H1 (cell line): ENCODE measurements at regions not wholly inside any gene's neighbourhood (a gene's known extent, or its start where the extent isn't known, plus 50 kb on each side); places are given as distances from the start of the nearest gene placed in this dataset.

Experiments
- CTCF ChIA-PET: fragments of 300-600 bp; sonication (Branson Sonifier 250); formaldehyde crosslinking; loops from one replicate; lab custom pipeline; 2021; ENCODE audit not compliant: partially characterized antibody; lab: Charles Lee
- POLR2A ChIA-PET: fragments of 300-600 bp; sonication (Branson Sonifier 250); formaldehyde crosslinking; loops from one replicate; lab custom pipeline; 2021; ENCODE audit warnings: inconsistent platforms; ENCODE audit not compliant: partially characterized antibody; lab: Charles Lee
- DNase-seq, 2 experiments: peaks; one replicate each; pipeline versions ENCODE4 v3.0.0 to v3.0.0-alpha.2; 2010 to 2022; ENCODE audit warnings: low spot score in 2 of 2, low read depth in 1 of 2, mixed read lengths in 1 of 2
- FAIRE-seq: peaks from 2 replicates; lab custom pipeline; 2011; peaks lifted over from hg19 to GRCh38; lab: Jason Lieb, UNC
- H2AFZ ChIP-seq: 2 replicates; pipeline ENCODE4 v1.8.1; 2012; ENCODE audit warnings: low read length, inconsistent platforms
- H2AK5ac ChIP-seq: 2 replicates; pipeline ENCODE4 v1.6.1; 2013; ENCODE audit warnings: low read depth, low read length
- H2BK120ac ChIP-seq: replicated peaks from 2 replicates; pipeline ENCODE3; 2013; ENCODE audit warnings: low read depth, low read length, inconsistent platforms
- H2BK12ac ChIP-seq: 2 replicates; pipeline ENCODE4 v1.6.1; 2013; ENCODE audit warnings: low read depth, low read length
- H2BK15ac ChIP-seq: 2 replicates; pipeline ENCODE4 v1.6.1; 2013; ENCODE audit warnings: low read length
- H2BK20ac ChIP-seq: 2 replicates; pipeline ENCODE4 v1.6.1; 2013; ENCODE audit warnings: low read length
- H2BK5ac ChIP-seq: 2 replicates; pipeline ENCODE4 v1.6.1; 2013; ENCODE audit warnings: low read depth, low read length
- H3K14ac ChIP-seq: 2 replicates; pipeline ENCODE4 v1.6.1; 2013; ENCODE audit warnings: inconsistent platforms; ENCODE audit not compliant: insufficient read length
- H3K18ac ChIP-seq: 2 replicates; pipeline ENCODE4 v1.6.1; 2013; ENCODE audit warnings: low read length; ENCODE audit errors: extremely low read depth
- H3K23ac ChIP-seq: 2 replicates; pipeline ENCODE4 v1.6.1; 2013; ENCODE audit warnings: inconsistent platforms; ENCODE audit not compliant: insufficient read length
- H3K23me2 ChIP-seq: 2 replicates; pipeline ENCODE4 v1.6.1; 2013; ENCODE audit warnings: low read depth, low read length
- H3K27ac ChIP-seq: 2 replicates; pipeline ENCODE4 v1.6.1; 2011; ENCODE audit warnings: low read depth, low read length, inconsistent platforms
- H3K27me3 ChIP-seq, 4 experiments: replicated peaks in 1 of 4; 1 replicate in 1 of 4; 2 replicates in 3 of 4; pipeline versions ENCODE4 v1.6.1 to v1.8.1; 2011 to 2013; ENCODE audit warnings: low read length in 3 of 4, mild to moderate bottlenecking in 3 of 4, inconsistent platforms in 2 of 4, mixed read lengths in 2 of 4, moderate library complexity in 1 of 4; ENCODE audit not compliant: control insufficient read depth in 3 of 4, insufficient read depth in 3 of 4; ENCODE audit errors: extremely low read depth in 1 of 4
- H3K36me3 ChIP-seq, 4 experiments: 2 replicates each; pipeline versions ENCODE4 v1.6.1 to v1.8.1; 2011 to 2013; ENCODE audit warnings: mild to moderate bottlenecking in 4 of 4, low read length in 3 of 4, moderate library complexity in 2 of 4, control low read depth in 1 of 4, inconsistent platforms in 1 of 4; ENCODE audit not compliant: insufficient read depth in 4 of 4, control insufficient read depth in 2 of 4
- H3K4ac ChIP-seq: replicated peaks from 2 replicates; pipeline ENCODE3; 2013; ENCODE audit warnings: low read length, low read depth, mixed read lengths, inconsistent platforms; ENCODE audit not compliant: insufficient read length
- H3K4me1 ChIP-seq, 4 experiments: replicated peaks in 1 of 4; 1 replicate in 1 of 4; 2 replicates in 3 of 4; pipeline versions ENCODE4 v1.6.1 to v1.8.1; 2011 to 2013; ENCODE audit warnings: low read length in 3 of 4, inconsistent platforms in 2 of 4, mixed read lengths in 1 of 4; ENCODE audit not compliant: insufficient read depth in 4 of 4, control insufficient read depth in 3 of 4
- H3K4me2 ChIP-seq, 2 experiments: 2 replicates each; pipeline versions ENCODE4 v1.6.1 to v1.8.1; 2011 to 2013; ENCODE audit warnings: low read depth in 2 of 2, low read length in 2 of 2, control low read depth in 1 of 2, inconsistent platforms in 1 of 2, mild to moderate bottlenecking in 1 of 2; ENCODE audit not compliant: insufficient read depth in 1 of 2
- H3K4me3 ChIP-seq, 4 experiments: fragments of 200-600, 300-600 bp in 1 of 4; sonication (generic), shearing (Covaris generic), sonication (Bioruptor Twin) in 1 of 4; 2 replicates each; pipeline versions ENCODE4 v1.5.1 to v1.8.1; 2011 to 2016; ENCODE audit warnings: low read length in 4 of 4, low read depth in 3 of 4, control low read depth in 2 of 4, inconsistent platforms in 2 of 4, mild to moderate bottlenecking in 2 of 4, mixed read lengths in 1 of 4, moderate library complexity in 1 of 4; ENCODE audit not compliant: insufficient read depth in 2 of 4; ENCODE audit errors: extremely low read depth in 1 of 4
- H3K56ac ChIP-seq: replicated peaks from 2 replicates; pipeline ENCODE3; 2013; ENCODE audit warnings: low read depth, mild to moderate bottlenecking, mixed read lengths, low read length, inconsistent platforms; ENCODE audit not compliant: insufficient read length
- H3K79me1 ChIP-seq: 2 replicates; pipeline ENCODE4 v1.6.1; 2013; ENCODE audit warnings: low read depth, low read length, control low read depth
- H3K79me2 ChIP-seq, 2 experiments: 2 replicates each; pipeline versions ENCODE4 v1.6.1 to v1.8.1; 2012 to 2013; ENCODE audit warnings: low read length in 2 of 2, mild to moderate bottlenecking in 2 of 2, inconsistent platforms in 1 of 2; ENCODE audit not compliant: insufficient read depth in 2 of 2, control insufficient read depth in 1 of 2
- H3K9ac ChIP-seq, 4 experiments: replicated peaks in 1 of 4; 1 replicate in 1 of 4; 2 replicates in 3 of 4; pipeline versions ENCODE4 v1.6.1 to v1.8.1; 2011 to 2013; ENCODE audit warnings: low read depth in 3 of 4, low read length in 3 of 4, control low read depth in 2 of 4, mild to moderate bottlenecking in 2 of 4, moderate library complexity in 2 of 4, inconsistent platforms in 1 of 4; ENCODE audit errors: extremely low read depth in 1 of 4
- H3K9me3 ChIP-seq, 2 experiments: 2 replicates each; pipeline versions ENCODE4 v1.6.1 to v1.8.1; 2012 to 2013; ENCODE audit warnings: mild to moderate bottlenecking in 2 of 2, moderate library complexity in 2 of 2, control low read depth in 1 of 2, inconsistent platforms in 1 of 2, low read depth in 1 of 2, low read length in 1 of 2, mixed read lengths in 1 of 2; ENCODE audit not compliant: insufficient read depth in 2 of 2
- H4K20me1 ChIP-seq, 2 experiments: replicated peaks in 1 of 2; 2 replicates each; pipeline versions ENCODE3 to v1.8.1; 2011 to 2013; ENCODE audit warnings: inconsistent platforms in 2 of 2, low read length in 2 of 2, mild to moderate bottlenecking in 1 of 2; ENCODE audit not compliant: insufficient read depth in 2 of 2, control insufficient read depth in 1 of 2
- H4K5ac ChIP-seq: 2 replicates; pipeline ENCODE4 v1.6.1; 2013; ENCODE audit warnings: low read length, low read depth, mixed read lengths, inconsistent platforms; ENCODE audit not compliant: insufficient read length
- H4K8ac ChIP-seq: 2 replicates; pipeline ENCODE4 v1.8.0; 2013; ENCODE audit warnings: mild to moderate bottlenecking, moderate library complexity, low read length, inconsistent platforms; ENCODE audit not compliant: insufficient read depth; ENCODE audit errors: extremely low read depth
- H4K91ac ChIP-seq: replicated peaks from 2 replicates; pipeline ENCODE3; 2013; ENCODE audit warnings: low read length, mixed read lengths, inconsistent platforms; ENCODE audit not compliant: insufficient read length
- CHD1 ChIP-seq: IDR thresholded peaks from 2 replicates; pipeline ENCODE4 v1.6.1; 2012; ENCODE audit warnings: low read depth, low read length, improper control_type of control experiment
- CTCF ChIP-seq, 3 experiments: IDR thresholded peaks; 1 replicate in 2 of 3; 2 replicates in 1 of 3; pipeline versions ENCODE4 v1.5.1 to v1.6.1; 2011; ENCODE audit warnings: low read length in 3 of 3, mild to moderate bottlenecking in 3 of 3, inconsistent platforms in 2 of 3, low read depth in 1 of 3, moderate library complexity in 1 of 3; ENCODE audit not compliant: insufficient read depth in 1 of 3; ENCODE audit errors: control extremely low read depth in 1 of 3
- GABPA ChIP-seq: IDR thresholded peaks from 2 replicates; pipeline ENCODE4 v1.6.1; 2011; ENCODE audit warnings: mild to moderate bottlenecking, low read length, moderate library complexity, borderline replicate concordance; ENCODE audit not compliant: insufficient read depth
- JUND ChIP-seq: IDR thresholded peaks from 2 replicates; pipeline ENCODE4 v1.6.1; 2011; ENCODE audit warnings: mild to moderate bottlenecking, improper control_type of control experiment, low read length
- KDM1A ChIP-seq: fragments of 200-600, 300-600 bp; sonication (generic); IDR thresholded peaks from 2 replicates; pipeline ENCODE4 v1.7.1; 2016; ENCODE audit warnings: mild to moderate bottlenecking, low read length, borderline replicate concordance
- KDM5A ChIP-seq: fragments of 200-600 bp; IDR thresholded peaks from 2 replicates; pipeline ENCODE4 v1.7.1; 2012; ENCODE audit warnings: mild to moderate bottlenecking, low read length, inconsistent platforms, mixed read lengths
- RXRA ChIP-seq: IDR thresholded peaks from 2 replicates; pipeline ENCODE4 v1.6.1; 2011; ENCODE audit warnings: low read depth, mild to moderate bottlenecking, low read length, moderate library complexity; ENCODE audit not compliant: insufficient read depth
- ZNF274 ChIP-seq: IDR thresholded peaks from 2 replicates; pipeline ENCODE4 v1.7.0; 2012; ENCODE audit warnings: low read length, borderline replicate concordance; ENCODE audit errors: extremely low read depth
- WGBS, 2 experiments: shearing (Covaris generic) in 1 of 2; methylation state at CpG; one replicate each; pipeline versions ENCODE4 v1.1.6 to v1.1.7; 2013 to 2015; ENCODE audit warnings: low lambda C conversion rate in 2 of 2, mixed read lengths in 2 of 2, inconsistent platforms in 1 of 2, low coverage in 1 of 2, missing lambda C conversion rate in 1 of 2; ENCODE audit not compliant: insufficient replicate concordance in 2 of 2, insufficient coverage in 1 of 2, insufficient read length in 1 of 2; ENCODE audit errors: extremely low coverage in 1 of 2, missing lambda C conversion rate in 1 of 2; 5-methylcytosine and 5-hydroxymethylcytosine counted together

DNA sequence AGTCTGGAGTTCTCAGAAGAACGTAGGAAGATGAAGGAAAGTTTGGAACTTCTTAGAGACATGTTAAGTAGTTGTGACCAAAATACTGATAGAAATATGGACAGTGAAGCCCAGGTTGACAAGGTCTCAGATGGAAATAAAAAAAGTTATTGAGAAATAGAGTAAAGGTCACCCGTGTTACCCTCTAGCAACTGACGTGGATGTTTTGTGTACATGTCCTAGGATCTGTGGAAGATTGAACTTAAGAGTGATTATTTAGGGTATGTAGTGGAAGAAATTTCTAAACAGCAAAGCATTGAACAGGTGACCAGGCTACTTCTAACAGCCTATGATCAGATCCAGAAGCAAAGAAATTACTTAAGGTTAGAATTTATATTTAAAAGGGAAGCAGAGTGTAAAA lies 1020.4 kb downstream of the FSTL5 start:
- no peaks in the 10 kb centered on the region for H3K23me2 ChIP-seq
- no peaks in the 10 kb centered on the region for H3K79me1 ChIP-seq
- H2BK5ac ChIP-seq: no peak overlapping the region
- no peak overlapping the region for H4K8ac ChIP-seq
- H2AK5ac ChIP-seq: no peak overlapping the region
- no peak overlapping the region for H3K9ac ChIP-seq
- 87% methylated on average over 3 of the region's 3 CpGs; no CpG with 5 or more reads in 1 of the 2 experiments for WGBS, 2 experiments
- H3K23ac ChIP-seq: no peak overlapping the region
- H3K56ac ChIP-seq: no peak overlapping the region
- no peak overlapping the region for H2BK15ac ChIP-seq
- DNase-seq: no peak
- no peak overlapping the region for H3K18ac ChIP-seq
- ChIA-PET CTCF (no interaction called here), POLR2A (no interaction called here)
- no peak overlapping the region for H3K27ac ChIP-seq
- H2AFZ ChIP-seq: no peak overlapping the region
- no peaks in the 10 kb centered on the region for H3K4me1 ChIP-seq
- TF ChIP-seq KDM1A (no peak), RXRA (no peak), CHD1 (no peak), GABPA (no peak), ZNF274 (no peak), JUND (no peak), KDM5A (no peak), CTCF (IDR thresholded peaks at IDR 0.05; ENCODE audit: control extremely low read depth in 1 of 3, insufficient read depth in 1 of 3, low read depth in 1 of 3, low read length in 3 of 3) (no peak)
- H3K4me3 ChIP-seq: no peak overlapping the region
- H3K4me2 ChIP-seq: no peak overlapping the region
- no peaks in the 10 kb centered on the region for H4K20me1 ChIP-seq
- H4K5ac ChIP-seq: no peak overlapping the region
- H2BK120ac ChIP-seq: no peak overlapping the region
- no peak overlapping the region for H3K14ac ChIP-seq
- no peaks in the 10 kb centered on the region for H3K79me2 ChIP-seq
- H2BK12ac ChIP-seq: no peak overlapping the region
- H2BK20ac ChIP-seq: no peak overlapping the region
- H3K9me3 ChIP-seq: no peaks in the 10 kb centered on the region
- no peak for FAIRE-seq
- H3K4ac ChIP-seq: no peak overlapping the region
- H3K36me3 ChIP-seq: no peaks in the 10 kb centered on the region
- no peak overlapping the region for H4K91ac ChIP-seq
- H3K27me3 ChIP-seq: no peaks in the 10 kb centered on the region
